Karpas-422 (cell line): ENCODE measurements at regions not wholly inside any gene's neighbourhood (a gene's known extent, or its start where the extent isn't known, plus 50 kb on each side); places are given as distances from the start of the nearest gene placed in this dataset.

Experiments
- DNase-seq: peaks from one replicate; pipeline ENCODE4 v3.0.0-alpha.2; 2015
- H2AFZ ChIP-seq: fragments of 200-600 bp; sonication (generic); 2 replicates; pipeline ENCODE4 v1.6.1; 2014; ENCODE audit warnings: antibody characterized with exemption, low read length, mixed read lengths
- H3K27ac ChIP-seq: fragments of 200-600 bp; sonication (generic); 2 replicates; pipeline ENCODE4 v1.5.1; 2014; ENCODE audit warnings: mild to moderate bottlenecking, low read length, moderate library complexity
- H3K27me3 ChIP-seq: fragments of 200-600 bp; sonication (generic); 2 replicates; pipeline ENCODE4 v1.6.1; 2014; ENCODE audit warnings: low read length, mixed read lengths
- H3K36me3 ChIP-seq: fragments of 200-600 bp; sonication (generic); 2 replicates; pipeline ENCODE4 v1.6.1; 2014; ENCODE audit warnings: low read length, mixed read lengths; ENCODE audit not compliant: insufficient read depth
- H3K4me1 ChIP-seq: fragments of 200-600 bp; sonication (generic); 2 replicates; pipeline ENCODE4 v1.6.1; 2014; ENCODE audit warnings: mild to moderate bottlenecking, low read length, mixed read lengths
- H3K4me2 ChIP-seq: fragments of 200-600 bp; sonication (generic); 2 replicates; pipeline ENCODE4 v1.6.1; 2014; ENCODE audit warnings: low read length, low read depth, mild to moderate bottlenecking; ENCODE audit not compliant: poor library complexity, severe bottlenecking
- H3K4me3 ChIP-seq: fragments of 200-600 bp; sonication (generic); 2 replicates; pipeline ENCODE4 v1.5.1; 2014; ENCODE audit warnings: mild to moderate bottlenecking, antibody characterized with exemption, low read length, mixed read lengths
- H3K79me2 ChIP-seq: fragments of 200-600 bp; sonication (generic); 2 replicates; pipeline ENCODE4 v1.6.1; 2014; ENCODE audit warnings: mild to moderate bottlenecking, low read length, mixed read lengths
- H3K9ac ChIP-seq: fragments of 200-600 bp; sonication (generic); 2 replicates; pipeline ENCODE4 v1.6.0; 2014; ENCODE audit warnings: low read length
- H3K9me2 ChIP-seq: fragments of 200-600 bp; sonication (generic), shearing (Covaris generic); replicated peaks from 2 replicates; pipeline ENCODE4 v1.6.0; 2014; ENCODE audit warnings: mild to moderate bottlenecking, low read length, moderate library complexity; ENCODE audit not compliant: insufficient read depth
- H3K9me3 ChIP-seq: fragments of 300-700, 200-600 bp; sonication (generic); 2 replicates; pipeline ENCODE4 v1.6.1; 2014; ENCODE audit warnings: low read length, mixed read lengths
- H4K20me1 ChIP-seq: fragments of 200-600 bp; sonication (generic); 2 replicates; pipeline ENCODE4 v1.6.1; 2014; ENCODE audit warnings: mild to moderate bottlenecking, antibody characterized with exemption, low read length, low read depth; ENCODE audit not compliant: insufficient read depth

DNA sequence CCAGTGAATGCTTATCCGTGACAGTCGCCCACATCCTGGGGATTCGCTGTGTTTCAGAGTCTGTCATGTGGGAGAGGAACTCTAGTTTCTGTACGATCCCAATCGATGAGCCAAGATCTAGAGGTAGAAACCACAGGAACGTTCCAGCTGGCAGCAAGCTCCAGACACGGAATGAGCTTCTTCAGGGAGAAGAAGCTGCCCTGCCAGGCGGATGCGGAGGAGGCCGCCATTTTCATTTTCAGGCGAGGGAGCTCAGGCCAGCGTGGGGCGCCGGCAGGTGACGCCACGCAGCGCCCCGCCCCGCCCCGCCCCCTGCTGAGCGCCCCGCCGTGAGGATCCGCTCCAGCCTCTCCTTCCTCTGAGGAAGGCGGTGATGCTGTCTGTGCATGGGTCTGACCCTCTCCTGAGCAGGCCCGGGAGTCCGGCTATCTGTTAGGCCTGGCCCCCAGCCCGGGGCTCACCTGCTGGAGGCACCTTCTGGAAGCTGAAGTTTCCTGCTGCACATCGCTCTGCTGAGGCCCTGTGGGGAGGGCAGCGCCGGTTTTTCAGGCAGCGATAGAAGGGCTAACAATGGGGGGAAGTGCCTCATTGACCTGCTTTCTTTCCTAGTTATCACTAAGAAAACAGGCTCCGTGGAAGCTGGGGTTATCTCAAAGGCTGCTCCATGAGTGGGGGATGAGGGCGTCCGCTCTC, 147.5 kb downstream of the ERMARD start:
- no peak overlapping the region for H3K4me2 ChIP-seq
- no peaks in the 10 kb centered on the region for H4K20me1 ChIP-seq
- H3K79me2 ChIP-seq = no peaks in the 10 kb centered on the region
- no peak for DNase-seq
- H3K27me3 ChIP-seq = no peaks in the 10 kb centered on the region
- no peaks in the 10 kb centered on the region for H3K9me3 ChIP-seq
- H3K9ac ChIP-seq = no peak overlapping the region
- no peak overlapping the region for H3K4me3 ChIP-seq
- no peaks in the 10 kb centered on the region for H3K36me3 ChIP-seq
- H3K27ac ChIP-seq = no peak overlapping the region
- no peaks in the 10 kb centered on the region for H3K9me2 ChIP-seq
- no peaks in the 10 kb centered on the region for H3K4me1 ChIP-seq
- no peak overlapping the region for H2AFZ ChIP-seq

DNA sequence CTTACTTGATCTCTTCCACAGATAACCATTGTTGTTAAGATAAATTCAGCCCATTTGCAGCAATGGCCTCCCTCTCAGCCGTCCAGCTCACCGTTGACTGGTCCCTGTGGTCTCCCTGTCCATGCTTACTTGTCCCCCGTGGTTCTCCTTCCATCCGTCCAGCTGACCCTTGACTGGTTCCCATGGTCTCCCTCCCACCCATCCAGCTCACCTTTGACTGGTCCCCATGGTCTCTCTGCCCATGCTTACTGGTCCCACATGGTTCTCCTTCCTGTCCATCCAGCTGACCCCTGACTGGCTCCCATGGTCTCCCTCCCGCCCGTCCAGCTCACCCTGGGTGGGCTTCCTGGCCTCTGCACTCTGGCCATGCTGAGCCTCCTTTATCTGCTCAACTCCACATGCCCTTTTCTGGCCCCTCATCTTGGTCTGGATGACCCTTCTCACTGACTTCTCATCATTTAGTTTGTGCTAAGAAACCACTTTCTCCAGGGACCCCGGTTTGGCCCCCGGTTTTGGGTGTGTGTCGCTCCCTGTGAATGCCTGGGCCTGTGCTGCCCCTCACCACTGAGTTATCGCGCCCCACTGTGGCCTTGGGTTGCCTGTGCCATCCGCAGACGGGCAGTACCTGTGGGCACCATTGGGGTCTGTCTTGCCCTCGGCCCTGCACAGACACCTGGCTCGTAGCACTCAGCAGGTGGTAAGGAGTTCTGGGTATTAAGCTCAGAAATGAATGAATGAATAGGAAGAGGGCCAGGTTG, 146.4 kb downstream of the ERMARD start:
- Histone ChIP-seq H3K27me3 (no peaks in the 10 kb centered on the region), H3K36me3 (no peaks in the 10 kb centered on the region), H3K4me2 (no peak overlapping the region), H3K79me2 (no peaks in the 10 kb centered on the region), H3K9me2 (no peaks in the 10 kb centered on the region), H3K27ac (no peak overlapping the region), H3K4me1 (no peaks in the 10 kb centered on the region), H3K4me3 (no peak overlapping the region), H4K20me1 (no peaks in the 10 kb centered on the region), H2AFZ (no peak overlapping the region), H3K9me3 (no peaks in the 10 kb centered on the region), H3K9ac (no peak overlapping the region)
- DNase-seq = no peak

DNA sequence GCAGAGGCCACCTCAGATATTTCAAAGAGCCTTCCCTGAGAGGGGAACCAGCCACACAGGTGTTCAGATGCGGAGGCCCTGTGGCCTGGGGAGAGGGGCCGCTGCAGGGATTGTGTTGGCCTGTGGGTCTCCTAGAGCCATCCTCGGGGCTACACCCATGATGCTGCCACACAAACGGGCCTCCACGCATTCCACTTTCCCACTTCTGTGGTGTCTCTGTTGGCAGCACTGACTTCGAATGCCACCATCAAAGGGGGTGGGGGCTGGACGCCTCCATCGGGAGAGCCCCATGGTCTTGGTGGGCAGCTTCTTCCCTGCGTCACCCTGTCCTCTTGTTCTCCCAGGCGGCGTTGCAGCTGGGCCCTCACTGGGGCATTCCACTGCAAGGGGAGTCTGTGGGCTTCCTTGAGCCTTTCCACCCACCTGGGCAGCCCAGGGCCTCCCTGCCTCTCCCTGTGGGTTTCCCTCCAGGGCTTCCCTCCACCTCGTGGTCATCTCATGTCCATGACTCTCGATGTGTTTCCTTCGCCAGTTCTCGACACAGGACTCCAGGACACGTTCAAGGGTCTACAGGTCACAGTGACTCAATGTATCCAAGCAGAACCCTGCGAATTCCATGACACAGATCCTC, 145.5 kb downstream of the ERMARD start:
- no peak overlapping the region for H2AFZ ChIP-seq
- no peaks in the 10 kb centered on the region for H3K36me3 ChIP-seq
- no peaks in the 10 kb centered on the region for H3K27me3 ChIP-seq
- no peak for DNase-seq
- H3K9me3 ChIP-seq = no peaks in the 10 kb centered on the region
- H3K9me2 ChIP-seq = no peaks in the 10 kb centered on the region
- H3K79me2 ChIP-seq = no peaks in the 10 kb centered on the region
- H3K4me1 ChIP-seq = no peaks in the 10 kb centered on the region
- no peak overlapping the region for H3K27ac ChIP-seq
- H3K4me3 ChIP-seq = no peak overlapping the region
- no peaks in the 10 kb centered on the region for H4K20me1 ChIP-seq
- no peak overlapping the region for H3K4me2 ChIP-seq
- H3K9ac ChIP-seq = no peak overlapping the region

DNA sequence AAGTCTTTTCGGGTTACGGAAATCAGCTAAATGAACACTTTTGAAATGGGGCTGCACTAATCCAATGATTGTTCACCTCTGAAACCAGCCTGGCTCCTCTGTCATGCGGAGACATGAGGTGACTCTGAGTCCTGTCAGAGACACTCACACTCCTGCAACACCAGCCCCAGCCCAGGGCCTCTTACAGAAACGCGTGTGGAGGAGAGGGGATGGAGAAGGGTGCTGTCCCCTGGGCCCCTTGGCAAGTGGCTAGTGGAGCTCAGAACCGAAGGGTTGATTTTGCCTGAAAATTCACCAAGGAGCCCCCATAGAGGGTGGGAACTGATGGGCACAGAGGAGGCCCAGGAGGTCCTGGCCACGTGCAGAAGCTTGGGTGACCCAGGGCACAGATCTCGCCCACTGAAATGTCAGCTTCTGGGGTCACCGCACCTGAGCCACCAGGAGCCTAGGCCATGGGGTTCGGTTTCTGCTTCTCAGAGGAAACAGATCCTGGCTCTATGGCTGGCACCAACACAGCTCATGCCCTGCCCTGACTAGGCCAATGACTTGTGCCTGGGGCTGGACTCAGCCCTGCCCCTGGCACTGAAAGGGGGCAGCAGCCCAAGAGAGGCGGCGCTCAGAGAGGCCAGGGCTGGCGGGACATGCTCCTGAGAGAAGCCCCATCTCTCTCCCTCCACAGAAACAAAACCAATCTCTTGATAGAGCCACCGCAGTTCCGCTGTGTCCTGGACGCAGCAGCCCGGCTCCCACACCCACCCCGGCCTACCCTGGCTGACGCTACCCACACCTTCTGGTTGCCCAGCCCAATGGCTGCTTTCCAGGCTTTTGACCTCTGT, 144.7 kb downstream of the ERMARD start:
- Histone ChIP-seq H3K4me2 (no peak overlapping the region), H3K4me1 (no peaks in the 10 kb centered on the region), H3K27me3 (no peaks in the 10 kb centered on the region), H3K4me3 (no peak overlapping the region), H3K79me2 (no peaks in the 10 kb centered on the region), H3K36me3 (no peaks in the 10 kb centered on the region), H3K27ac (no peak overlapping the region), H4K20me1 (no peaks in the 10 kb centered on the region), H2AFZ (no peak overlapping the region), H3K9me2 (no peaks in the 10 kb centered on the region), H3K9me3 (no peaks in the 10 kb centered on the region), H3K9ac (no peak overlapping the region)
- DNase-seq = no peak

DNA sequence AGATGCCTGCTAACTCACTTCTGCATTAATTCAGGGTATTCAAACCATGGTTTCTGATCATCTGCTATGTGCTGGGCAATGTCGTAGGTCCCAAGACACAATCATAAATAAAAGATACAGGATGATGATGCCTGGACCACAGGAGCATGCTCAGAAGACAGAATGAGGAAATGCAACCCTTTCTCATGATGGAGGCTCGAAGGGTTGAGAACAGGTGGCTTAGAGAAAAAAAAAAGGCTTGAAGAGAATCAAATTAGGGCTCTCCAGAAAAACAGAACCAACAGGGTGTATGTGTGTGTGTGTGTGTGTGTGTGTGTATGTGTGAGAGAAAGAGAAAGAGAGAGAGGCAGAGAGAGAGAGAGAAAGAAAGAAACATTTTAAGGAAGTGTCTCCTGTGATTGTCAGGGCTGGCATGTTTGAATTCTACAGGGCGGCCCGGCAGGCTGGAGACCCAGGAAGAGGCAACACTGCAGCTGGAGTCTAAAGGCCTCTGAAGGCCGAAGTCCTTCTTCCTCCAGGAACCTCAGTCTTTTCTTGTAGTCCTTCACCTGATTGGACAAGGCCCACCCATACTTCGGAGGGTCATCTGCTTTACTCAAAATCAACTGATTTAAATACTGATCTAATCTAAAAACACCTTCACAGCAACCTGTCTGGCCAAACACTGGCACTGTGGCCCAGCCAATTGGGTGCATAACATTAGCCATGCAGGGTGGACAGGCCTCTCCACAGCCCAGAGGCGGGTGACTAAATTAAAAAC, 143.8 kb downstream of the ERMARD start:
- Histone ChIP-seq H3K9me3 (no peaks in the 10 kb centered on the region), H3K9me2 (no peaks in the 10 kb centered on the region), H2AFZ (no peak overlapping the region), H3K36me3 (no peaks in the 10 kb centered on the region), H3K79me2 (no peaks in the 10 kb centered on the region), H3K4me3 (no peak overlapping the region), H3K27me3 (no peaks in the 10 kb centered on the region), H3K9ac (no peak overlapping the region), H3K27ac (no peak overlapping the region), H3K4me1 (no peaks in the 10 kb centered on the region), H3K4me2 (no peak overlapping the region), H4K20me1 (no peaks in the 10 kb centered on the region)
- DNase-seq = no peak

DNA sequence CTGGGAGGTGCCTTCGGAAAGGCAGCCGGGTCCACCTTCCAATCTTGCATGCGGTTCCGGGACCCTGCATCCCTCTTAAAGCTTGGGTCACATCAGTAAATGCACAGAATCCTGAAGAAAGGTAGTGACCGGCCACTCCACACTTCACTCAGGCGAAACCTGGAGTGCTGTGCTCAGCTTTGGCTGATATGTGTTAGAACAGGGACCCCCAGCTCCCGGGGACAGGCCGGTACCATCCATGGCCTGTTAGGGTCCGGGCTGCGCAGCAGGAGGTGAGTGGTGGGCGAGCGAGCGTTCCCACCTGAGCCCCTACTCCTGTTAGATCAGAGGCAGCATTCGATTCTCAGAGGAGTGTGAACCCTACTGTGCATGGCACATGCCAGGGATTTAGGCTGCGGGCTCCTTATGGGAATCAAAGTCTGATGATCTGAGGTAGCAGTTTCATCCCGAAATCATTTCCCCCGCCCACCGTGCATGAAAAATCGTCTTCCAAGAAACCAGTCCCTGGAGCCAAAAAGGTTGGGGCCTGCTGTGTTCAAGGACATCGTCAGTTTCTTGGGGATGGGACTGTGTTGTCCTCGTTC, 143.0 kb downstream of the ERMARD start:
- Histone ChIP-seq H3K9me3 (no peaks in the 10 kb centered on the region), H3K79me2 (no peaks in the 10 kb centered on the region), H3K4me3 (no peak overlapping the region), H4K20me1 (no peaks in the 10 kb centered on the region), H3K4me2 (no peak overlapping the region), H3K27ac (no peak overlapping the region), H3K27me3 (no peaks in the 10 kb centered on the region), H3K9me2 (no peaks in the 10 kb centered on the region), H3K36me3 (no peaks in the 10 kb centered on the region), H2AFZ (no peak overlapping the region), H3K4me1 (no peaks in the 10 kb centered on the region), H3K9ac (no peak overlapping the region)
- no peak for DNase-seq

DNA sequence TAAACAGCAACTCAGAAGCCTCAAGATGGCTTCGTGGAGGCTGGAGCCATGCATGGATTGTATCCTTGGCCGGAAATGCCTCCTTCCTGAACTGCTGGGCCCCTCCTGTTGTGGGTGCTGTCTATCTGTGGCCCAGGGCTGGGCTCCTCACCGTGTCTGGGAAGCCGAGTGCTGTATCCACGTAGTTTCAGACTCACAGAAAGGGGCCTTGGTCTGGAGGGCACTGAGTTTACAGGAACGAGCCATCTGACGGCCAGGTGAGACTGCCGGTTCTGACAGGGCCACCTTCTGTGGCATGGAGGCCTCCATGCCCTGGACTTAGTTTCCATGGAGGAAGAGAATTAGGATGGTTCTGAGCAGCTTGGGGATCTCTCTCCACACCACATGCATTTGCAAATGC, 142.2 kb downstream of the ERMARD start:
- Histone ChIP-seq H3K27ac (no peak overlapping the region), H3K4me2 (no peak overlapping the region), H2AFZ (no peak overlapping the region), H3K9ac (no peak overlapping the region), H3K9me2 (no peaks in the 10 kb centered on the region), H3K36me3 (no peaks in the 10 kb centered on the region), H3K4me3 (no peak overlapping the region), H3K4me1 (no peaks in the 10 kb centered on the region), H3K79me2 (no peaks in the 10 kb centered on the region), H3K27me3 (no peaks in the 10 kb centered on the region), H3K9me3 (no peaks in the 10 kb centered on the region), H4K20me1 (no peaks in the 10 kb centered on the region)
- no peak for DNase-seq
